Neural progenitor cell (in vitro differentiated cells): ENCODE measurements at regions not wholly inside any gene's neighbourhood (a gene's known extent, or its start where the extent isn't known, plus 50 kb on each side); places are given as distances from the start of the nearest gene placed in this dataset.

Experiments used
- DNase-seq: peaks from one replicate; pipeline ENCODE4 v3.0.0-alpha.2; 2016; ENCODE audit warnings: low spot score
- H2AFZ ChIP-seq: fragments of 200-600 bp; sonication (generic); replicated peaks from 2 replicates; pipeline ENCODE4 v1.6.1; 2016; ENCODE audit warnings: antibody characterized with exemption
- H3F3A ChIP-seq: fragments of 200-600 bp; sonication (generic); 2 replicates; pipeline ENCODE4 v1.6.1; 2016; ENCODE audit warnings: antibody characterized with exemption, low read depth
- H3K27ac ChIP-seq: fragments of 200-600 bp; sonication (generic); 2 replicates; pipeline ENCODE4 v1.5.1; 2016; ENCODE audit warnings: mild to moderate bottlenecking
- H3K27me3 ChIP-seq: fragments of 200-600 bp; sonication (generic); 2 replicates; pipeline ENCODE4 v1.6.1; 2016; ENCODE audit warnings: mild to moderate bottlenecking, moderate library complexity
- H3K36me3 ChIP-seq: fragments of 200-600 bp; sonication (generic); 2 replicates; pipeline ENCODE4 v1.5.1; 2016
- H3K4me1 ChIP-seq: fragments of 200-600 bp; sonication (generic); 2 replicates; pipeline ENCODE4 v1.6.1; 2016; ENCODE audit warnings: mixed run types
- H3K4me2 ChIP-seq: fragments of 200-600 bp; sonication (generic); 2 replicates; pipeline ENCODE4 v1.6.1; 2016
- H3K4me3 ChIP-seq: fragments of 200-600 bp; sonication (generic); 2 replicates; pipeline ENCODE4 v1.5.1; 2016
- H3K79me2 ChIP-seq: fragments of 200-600 bp; sonication (generic); 2 replicates; pipeline ENCODE4 v1.6.1; 2016; ENCODE audit warnings: low read depth
- H3K9ac ChIP-seq: fragments of 200-600 bp; sonication (generic); 2 replicates; pipeline ENCODE4 v1.6.1; 2016
- H3K9me3 ChIP-seq: fragments of 200-600 bp; sonication (generic); 2 replicates; pipeline ENCODE4 v1.5.1; 2016; ENCODE audit warnings: low read depth
- H4K20me1 ChIP-seq: fragments of 200-600 bp; sonication (generic); 2 replicates; pipeline ENCODE4 v1.6.1; 2016; ENCODE audit warnings: low read depth
- H3K27ac Mint-ChIP-seq: 3 replicates; pipeline ENCODE4 v1.8.0; 2021; ENCODE audit warnings: mixed read lengths
- H3K27me3 Mint-ChIP-seq: 2 replicates; pipeline ENCODE4 v1.8.0; 2022; ENCODE audit warnings: low read depth, mild to moderate bottlenecking, inconsistent platforms, moderate library complexity, mixed read lengths; ENCODE audit not compliant: insufficient read depth
- H3K36me3 Mint-ChIP-seq: 3 replicates; pipeline ENCODE4 v1.8.0; 2021; ENCODE audit warnings: mixed read lengths
- H3K4me1 Mint-ChIP-seq: 3 replicates; pipeline ENCODE4 v1.8.0; 2021; ENCODE audit warnings: mixed read lengths
- H3K4me3 Mint-ChIP-seq: 3 replicates; pipeline ENCODE4 v1.8.0; 2021; ENCODE audit warnings: mild to moderate bottlenecking, moderate library complexity, mixed read lengths
- H3K9me3 Mint-ChIP-seq: 3 replicates; pipeline ENCODE4 v1.8.0; 2020; ENCODE audit warnings: mixed read lengths
- EZH2 ChIP-seq: fragments of 200-600 bp; sonication (generic); IDR thresholded peaks from 2 replicates; pipeline ENCODE4 v1.6.1; 2017; ENCODE audit warnings: antibody characterized with exemption, mild to moderate bottlenecking, moderate library complexity
- EZH2phosphoT487 ChIP-seq: fragments of 200-600 bp; sonication (generic); IDR thresholded peaks from 2 replicates; pipeline ENCODE4 v1.6.1; 2017; ENCODE audit warnings: antibody characterized with exemption
- TF ChIP-seq, protein P1 (sequence below): fragments of 200-600 bp; sonication (generic); IDR thresholded peaks from 2 replicates; pipeline ENCODE4 v1.5.1; 2017; ENCODE audit warnings: antibody characterized with exemption, mild to moderate bottlenecking

DNA sequence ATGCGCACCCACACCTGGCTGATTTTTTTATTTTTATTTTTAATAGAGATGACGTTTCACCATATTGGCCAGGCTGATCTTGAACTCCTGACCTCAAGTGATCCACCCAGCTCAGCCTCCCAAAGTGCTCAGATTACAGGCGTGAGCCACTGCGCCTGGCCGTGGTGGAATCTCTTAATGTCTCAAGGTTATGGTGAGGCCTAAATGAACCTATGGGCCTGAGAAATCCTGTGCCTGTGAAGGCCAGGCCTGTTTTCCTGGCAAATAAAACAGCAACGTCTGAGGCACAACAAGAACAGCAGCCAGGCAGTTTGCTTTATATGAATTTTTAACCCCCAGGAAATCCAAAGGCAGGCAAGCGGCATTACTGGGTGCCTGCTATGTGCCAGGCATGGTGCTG, 297.5 kb upstream of the ZMIZ1 start:
- no peaks in the 10 kb centered on the region for H3K9me3 ChIP-seq
- no peaks in the 10 kb centered on the region for H3K79me2 ChIP-seq
- no peaks in the 10 kb centered on the region for H3K4me1 ChIP-seq
- H3K9ac ChIP-seq = no peak overlapping the region
- Mint-ChIP-seq H3K27me3 (peaks cover 10% of the 10 kb centered on the region), H3K36me3 (no peaks in the 10 kb centered on the region), H3K9me3 (no peaks in the 10 kb centered on the region), H3K27ac (no peak overlapping the region), H3K4me1 (peaks cover 47% of the 10 kb centered on the region), H3K4me3 (no peak overlapping the region)
- H3F3A ChIP-seq = peaks cover under 1% of the 10 kb centered on the region
- H4K20me1 ChIP-seq = no peaks in the 10 kb centered on the region
- no peak overlapping the region for H3K27ac ChIP-seq
- no peak overlapping the region for H3K4me2 ChIP-seq
- TF ChIP-seq, protein P1, sequence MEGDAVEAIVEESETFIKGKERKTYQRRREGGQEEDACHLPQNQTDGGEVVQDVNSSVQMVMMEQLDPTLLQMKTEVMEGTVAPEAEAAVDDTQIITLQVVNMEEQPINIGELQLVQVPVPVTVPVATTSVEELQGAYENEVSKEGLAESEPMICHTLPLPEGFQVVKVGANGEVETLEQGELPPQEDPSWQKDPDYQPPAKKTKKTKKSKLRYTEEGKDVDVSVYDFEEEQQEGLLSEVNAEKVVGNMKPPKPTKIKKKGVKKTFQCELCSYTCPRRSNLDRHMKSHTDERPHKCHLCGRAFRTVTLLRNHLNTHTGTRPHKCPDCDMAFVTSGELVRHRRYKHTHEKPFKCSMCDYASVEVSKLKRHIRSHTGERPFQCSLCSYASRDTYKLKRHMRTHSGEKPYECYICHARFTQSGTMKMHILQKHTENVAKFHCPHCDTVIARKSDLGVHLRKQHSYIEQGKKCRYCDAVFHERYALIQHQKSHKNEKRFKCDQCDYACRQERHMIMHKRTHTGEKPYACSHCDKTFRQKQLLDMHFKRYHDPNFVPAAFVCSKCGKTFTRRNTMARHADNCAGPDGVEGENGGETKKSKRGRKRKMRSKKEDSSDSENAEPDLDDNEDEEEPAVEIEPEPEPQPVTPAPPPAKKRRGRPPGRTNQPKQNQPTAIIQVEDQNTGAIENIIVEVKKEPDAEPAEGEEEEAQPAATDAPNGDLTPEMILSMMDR = no peak
- TF ChIP-seq EZH2phosphoT487 = no peak
- TF ChIP-seq EZH2 = no peak
- no peaks in the 10 kb centered on the region for H3K36me3 ChIP-seq
- H3K27me3 ChIP-seq = no peaks in the 10 kb centered on the region
- DNase-seq = no peak
- no peak overlapping the region for H2AFZ ChIP-seq
- no peak overlapping the region for H3K4me3 ChIP-seq

DNA sequence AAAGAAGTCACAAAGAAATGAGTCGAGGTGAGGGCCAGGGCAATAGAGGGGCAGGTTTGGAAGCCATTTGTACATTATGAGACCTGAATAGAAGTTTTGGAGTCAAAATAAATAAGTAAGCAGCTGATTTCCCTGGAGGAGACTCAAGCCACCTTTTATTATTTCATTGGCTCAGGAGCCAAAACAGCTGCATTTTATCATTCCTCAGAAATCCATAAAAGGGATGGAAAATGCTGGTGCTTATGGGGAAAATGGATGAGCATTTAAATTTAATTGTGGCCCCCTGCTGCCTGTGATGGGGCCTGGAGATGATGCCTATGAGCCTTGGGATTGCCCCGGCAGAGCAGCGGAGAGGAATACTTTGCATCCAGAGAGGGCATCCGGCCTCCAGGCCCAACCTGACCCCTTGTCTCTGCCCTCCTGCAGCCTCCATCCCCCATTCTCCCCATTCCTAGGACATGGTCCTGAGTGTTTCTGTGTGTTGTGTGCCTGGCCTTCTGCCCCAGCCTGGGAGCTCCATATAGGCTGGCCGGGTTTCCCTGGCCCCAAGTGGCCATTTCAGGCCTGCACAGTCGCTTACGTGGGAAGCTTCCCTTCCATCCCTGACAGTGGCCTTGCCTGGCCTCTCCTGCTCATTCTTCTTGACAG, 296.8 kb upstream of the ZMIZ1 start:
- Mint-ChIP-seq H3K4me3 (no peak overlapping the region), H3K27ac (no peak overlapping the region)
- H3K27ac ChIP-seq = no peak overlapping the region

DNA sequence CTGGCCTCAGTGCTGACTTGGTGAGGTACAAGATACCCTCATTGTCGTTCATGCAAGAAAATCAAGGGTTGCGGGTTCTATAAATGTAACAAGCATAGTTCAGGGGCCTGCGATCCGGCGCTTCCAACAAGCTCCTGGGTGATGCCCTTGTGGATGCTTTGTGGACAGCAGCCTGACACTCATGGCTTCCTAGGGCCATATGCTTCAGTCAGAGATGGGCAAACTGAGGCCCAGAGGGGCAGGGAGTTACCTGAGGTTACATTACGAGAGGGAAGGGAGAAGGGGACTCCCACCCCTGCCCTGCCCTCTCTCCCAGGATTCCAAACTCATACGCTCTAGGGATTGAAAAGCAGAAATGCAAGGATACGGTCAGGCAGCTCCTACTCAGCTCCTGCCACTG, 296.3 kb upstream of the ZMIZ1 start:
- no peaks in the 10 kb centered on the region for H3K79me2 ChIP-seq
- H3K27me3 ChIP-seq = no peaks in the 10 kb centered on the region
- H3K9ac ChIP-seq = no peak overlapping the region
- Mint-ChIP-seq H3K36me3 (no peaks in the 10 kb centered on the region), H3K4me3 (no peak overlapping the region), H3K4me1 (peaks cover 53% of the 10 kb centered on the region), H3K27ac (no peak overlapping the region), H3K9me3 (no peaks in the 10 kb centered on the region), H3K27me3 (peaks cover 8% of the 10 kb centered on the region)
- H4K20me1 ChIP-seq = no peaks in the 10 kb centered on the region
- no peak for DNase-seq
- no peak overlapping the region for H3K4me2 ChIP-seq
- H3K36me3 ChIP-seq = no peaks in the 10 kb centered on the region
- H2AFZ ChIP-seq = no peak overlapping the region
- H3K4me3 ChIP-seq = no peak overlapping the region
- no peaks in the 10 kb centered on the region for H3K9me3 ChIP-seq
- H3K27ac ChIP-seq = no peak overlapping the region
- TF ChIP-seq EZH2 (no peak), EZH2phosphoT487 (no peak)
- TF ChIP-seq, protein P1 = no peak
- H3F3A ChIP-seq = peaks cover 3% of the 10 kb centered on the region
- no peaks in the 10 kb centered on the region for H3K4me1 ChIP-seq

More for the DNA sequence above, 296.8 kb upstream of the ZMIZ1 start:
- no peak for DNase-seq
- Histone ChIP-seq H3K4me2 (no peak overlapping the region), H3K27me3 (no peaks in the 10 kb centered on the region), H3K4me3 (no peak overlapping the region), H2AFZ (no peak overlapping the region), H4K20me1 (no peaks in the 10 kb centered on the region), H3K36me3 (no peaks in the 10 kb centered on the region), H3K9me3 (no peaks in the 10 kb centered on the region), H3F3A (peaks cover 3% of the 10 kb centered on the region), H3K4me1 (no peaks in the 10 kb centered on the region), H3K9ac (no peak overlapping the region), H3K79me2 (no peaks in the 10 kb centered on the region)
- TF ChIP-seq, protein P1 = no peak
- TF ChIP-seq EZH2phosphoT487 (no peak), EZH2 (no peak)
- Mint-ChIP-seq H3K27me3 (peaks cover 9% of the 10 kb centered on the region), H3K36me3 (no peaks in the 10 kb centered on the region), H3K4me1 (peaks cover 51% of the 10 kb centered on the region), H3K9me3 (no peaks in the 10 kb centered on the region)
